H9 (cell line): ENCODE measurements at regions not wholly inside any gene's neighbourhood (a gene's known extent, or its start where the extent isn't known, plus 50 kb on each side); places are given as distances from the start of the nearest gene placed in this dataset.

Experiments used
- DNase-seq: peaks from one replicate; pipeline ENCODE4 v3.0.0-alpha.2; 2017
- H2AFZ ChIP-seq: one replicate; pipeline ENCODE4 v1.6.1; 2013; ENCODE audit warnings: mild to moderate bottlenecking, low read length, control low read depth, moderate library complexity
- H2AK5ac ChIP-seq: 2 replicates; pipeline ENCODE4 v1.6.1; 2013; ENCODE audit warnings: low read length, control low read depth, mixed read lengths; ENCODE audit not compliant: insufficient read length
- H2BK120ac ChIP-seq: one replicate; pipeline ENCODE4 v1.6.1; 2013; ENCODE audit warnings: low read depth, mild to moderate bottlenecking, low read length, control low read depth, inconsistent platforms; ENCODE audit not compliant: poor library complexity, severe bottlenecking
- H2BK12ac ChIP-seq: 2 replicates; pipeline ENCODE4 v1.6.1; 2013; ENCODE audit warnings: low read length, control low read depth, mixed read lengths, low read depth; ENCODE audit not compliant: insufficient read length
- H2BK15ac ChIP-seq: 2 replicates; pipeline ENCODE4 v1.6.1; 2013; ENCODE audit warnings: low read depth, low read length, control low read depth
- H2BK20ac ChIP-seq: one replicate; pipeline ENCODE4 v1.6.1; 2013; ENCODE audit warnings: low read depth, mild to moderate bottlenecking, low read length, control low read depth, inconsistent platforms; ENCODE audit not compliant: poor library complexity, severe bottlenecking
- H2BK5ac ChIP-seq: 2 replicates; pipeline ENCODE4 v1.6.1; 2013; ENCODE audit warnings: low read length, control low read depth, mixed read lengths; ENCODE audit not compliant: insufficient read length
- H3K14ac ChIP-seq: 2 replicates; pipeline ENCODE4 v1.6.1; 2013; ENCODE audit warnings: low read length, control low read depth; ENCODE audit not compliant: insufficient read depth
- H3K18ac ChIP-seq: 2 replicates; pipeline ENCODE4 v1.6.1; 2013; ENCODE audit warnings: low read depth, mild to moderate bottlenecking, mixed read lengths, low read length, control low read depth; ENCODE audit not compliant: insufficient read length
- H3K23ac ChIP-seq: 2 replicates; pipeline ENCODE4 v1.6.1; 2013; ENCODE audit warnings: low read length, control low read depth, mixed read lengths, low read depth; ENCODE audit not compliant: insufficient read length
- H3K23me2 ChIP-seq: 2 replicates; pipeline ENCODE4 v1.6.1; 2013; ENCODE audit warnings: low read depth, mild to moderate bottlenecking, mixed read lengths, low read length, control low read depth; ENCODE audit not compliant: insufficient read length, poor library complexity, severe bottlenecking
- H3K27ac ChIP-seq: 2 replicates; pipeline ENCODE4 v1.5.1; 2013; ENCODE audit warnings: low read length, control low read depth, mixed read lengths, low read depth; ENCODE audit not compliant: insufficient read length
- H3K27me3 ChIP-seq: 2 replicates; pipeline ENCODE4 v1.6.1; 2013; ENCODE audit warnings: low read length, control low read depth, inconsistent platforms; ENCODE audit not compliant: insufficient read depth
- H3K4ac ChIP-seq: 2 replicates; pipeline ENCODE4 v1.6.1; 2013; ENCODE audit warnings: low read depth, mild to moderate bottlenecking, control low read depth, inconsistent platforms, low read length, moderate library complexity
- H3K4me1 ChIP-seq: 2 replicates; pipeline ENCODE4 v1.6.1; 2013; ENCODE audit warnings: low read length, control low read depth, inconsistent platforms; ENCODE audit not compliant: insufficient read depth
- H3K4me2 ChIP-seq: 2 replicates; pipeline ENCODE4 v1.6.1; 2013; ENCODE audit warnings: low read length, control low read depth, mixed read lengths; ENCODE audit not compliant: insufficient read length, insufficient read depth
- H3K56ac ChIP-seq: 2 replicates; pipeline ENCODE4 v1.6.1; 2013; ENCODE audit warnings: low read depth, mild to moderate bottlenecking, mixed read lengths, low read length, control low read depth; ENCODE audit not compliant: insufficient read length
- H3K79me1 ChIP-seq: 2 replicates; pipeline ENCODE4 v1.6.1; 2013; ENCODE audit warnings: low read depth, mild to moderate bottlenecking, moderate library complexity, low read length, control low read depth, inconsistent platforms; ENCODE audit not compliant: insufficient read depth, poor library complexity, severe bottlenecking
- H3K79me2 ChIP-seq: 2 replicates; pipeline ENCODE4 v1.6.1; 2013; ENCODE audit warnings: low read length, control low read depth, inconsistent platforms; ENCODE audit not compliant: insufficient read depth
- H3K9ac ChIP-seq: 2 replicates; pipeline ENCODE4 v1.6.1; 2013; ENCODE audit warnings: low read length, control low read depth, mixed read lengths; ENCODE audit not compliant: insufficient read length; ENCODE audit errors: extremely low read depth
- H3K9me3 ChIP-seq: one replicate; pipeline ENCODE4 v1.6.1; 2013; ENCODE audit warnings: low read depth, low read length, inconsistent platforms; ENCODE audit not compliant: control insufficient read depth
- H3T11ph ChIP-seq: one replicate; pipeline ENCODE4 v1.6.1; 2013; ENCODE audit warnings: mild to moderate bottlenecking, low read length, control low read depth, inconsistent platforms
- H4K20me1 ChIP-seq: one replicate; pipeline ENCODE4 v1.6.1; 2013; ENCODE audit not compliant: control insufficient read depth, insufficient read length, insufficient read depth
- H4K5ac ChIP-seq: 2 replicates; pipeline ENCODE4 v1.6.1; 2013; ENCODE audit warnings: low read depth, mild to moderate bottlenecking, mixed read lengths, low read length, control low read depth; ENCODE audit not compliant: insufficient read length
- H4K8ac ChIP-seq: replicated peaks from 2 replicates; pipeline ENCODE4 v1.6.1; 2013; ENCODE audit warnings: low read length, control low read depth, mixed read lengths, low read depth; ENCODE audit not compliant: insufficient read length
- H4K91ac ChIP-seq: 2 replicates; pipeline ENCODE4 v1.6.1; 2013; ENCODE audit warnings: low read depth, mild to moderate bottlenecking, moderate library complexity, mixed read lengths, low read length, control low read depth; ENCODE audit not compliant: insufficient read length
- H3K27ac Mint-ChIP-seq, 3 experiments: 2 replicates in 2 of 3; 3 replicates in 1 of 3; pipeline ENCODE4 v1.8.0; 2020 to 2021; ENCODE audit warnings: mixed read lengths in 3 of 3, mild to moderate bottlenecking in 1 of 3, moderate library complexity in 1 of 3
- H3K27me3 Mint-ChIP-seq: 2 replicates; pipeline ENCODE4 v1.8.0; 2021; ENCODE audit warnings: low read depth, mild to moderate bottlenecking, moderate library complexity, mixed read lengths
- H3K36me3 Mint-ChIP-seq, 3 experiments: 2 replicates in 2 of 3; 3 replicates in 1 of 3; pipeline ENCODE4 v1.8.0; 2020 to 2021; ENCODE audit warnings: low read depth in 3 of 3, mixed read lengths in 3 of 3; ENCODE audit not compliant: insufficient read depth in 1 of 3
- H3K4me1 Mint-ChIP-seq, 2 experiments: 2 replicates each; pipeline ENCODE4 v1.8.0; 2020; ENCODE audit warnings: mixed read lengths in 2 of 2
- H3K4me3 Mint-ChIP-seq, 2 experiments: 2 replicates in 1 of 2; 3 replicates in 1 of 2; pipeline ENCODE4 v1.8.0; 2020 to 2021; ENCODE audit warnings: mild to moderate bottlenecking in 2 of 2, mixed read lengths in 2 of 2, moderate library complexity in 1 of 2
- H3K9me3 Mint-ChIP-seq, 2 experiments: 2 replicates in 1 of 2; 3 replicates in 1 of 2; pipeline ENCODE4 v1.8.0; 2020; ENCODE audit warnings: mild to moderate bottlenecking in 2 of 2, mixed read lengths in 2 of 2, moderate library complexity in 1 of 2
- CTCF ChIP-seq: fragments of 200-600 bp; sonication (generic); conservative IDR thresholded peaks from 3 replicates; pipeline ENCODE4 v1.8.0; 2021; ENCODE audit warnings: antibody characterized with exemption, mild to moderate bottlenecking
- WGBS: extraction: QIAGEN DNeasy Blood & Tissue Kit; methylation state at CpG from one replicate; pipeline ENCODE4 v1.1.7; 2013; ENCODE audit warnings: missing lambda C conversion rate, low lambda C conversion rate, mixed read lengths; ENCODE audit not compliant: insufficient read length; ENCODE audit errors: extremely low coverage; 5-methylcytosine and 5-hydroxymethylcytosine counted together

- no peak overlapping the region for H3K9ac ChIP-seq
- no peak overlapping the region for H3K14ac ChIP-seq
- H3K36me3 Mint-ChIP-seq, result no peaks in the 10 kb centered on the region
- no peak overlapping the region for H2AFZ ChIP-seq
- no peaks in the 10 kb centered on the region for H3K27me3 Mint-ChIP-seq
- H4K91ac ChIP-seq, result no peak overlapping the region
- H4K5ac ChIP-seq, result no peak overlapping the region
- no peaks in the 10 kb centered on the region for H3K79me2 ChIP-seq
- no peak overlapping the region for H3T11ph ChIP-seq
- H2BK120ac ChIP-seq, result no peak overlapping the region
- H2AK5ac ChIP-seq, result no peak overlapping the region
- DNase-seq, result no peak
- H3K4me2 ChIP-seq, result no peak overlapping the region
- no peak overlapping the region for H3K23ac ChIP-seq
- no peak overlapping the region for H3K4ac ChIP-seq
- no peak overlapping the region for H3K4me3 Mint-ChIP-seq
- peaks cover 7% of the 10 kb centered on the region in 2 experiments for H3K4me1 Mint-ChIP-seq
- H4K8ac ChIP-seq, result no peak overlapping the region
- H3K27me3 ChIP-seq, result no peaks in the 10 kb centered on the region
- no peaks in the 10 kb centered on the region for H3K9me3 Mint-ChIP-seq
- H3K27ac ChIP-seq, result no peak overlapping the region
- H3K56ac ChIP-seq, result no peak overlapping the region
- H3K79me1 ChIP-seq, result no peaks in the 10 kb centered on the region
- no peaks in the 10 kb centered on the region for H4K20me1 ChIP-seq
- H3K4me1 ChIP-seq, result no peaks in the 10 kb centered on the region; the same call in 1 of the 2 replicates
- H3K23me2 ChIP-seq, result no peaks in the 10 kb centered on the region
- no peak overlapping the region for H2BK15ac ChIP-seq
- no peak overlapping the region for H2BK5ac ChIP-seq
- H3K27ac Mint-ChIP-seq, result no peak overlapping the region
- no peak overlapping the region for H3K18ac ChIP-seq
- no peak overlapping the region for H2BK20ac ChIP-seq
- no peak for TF ChIP-seq CTCF
- H3K9me3 ChIP-seq, result no peaks in the 10 kb centered on the region
- WGBS, result no CpG with 5 or more reads among the region's 2 CpGs
- no peak overlapping the region for H2BK12ac ChIP-seq
These were observed 127.4 kb upstream of the BTG1 start for GRCh38 chr12:92273076-92273475.
